SKM-1 (cell line): ENCODE measurements at regions not wholly inside any gene's neighbourhood (a gene's known extent, or its start where the extent isn't known, plus 50 kb on each side); places are given as distances from the start of the nearest gene placed in this dataset.

ENCODE experiments used
- DNase-seq: peaks from one replicate; lab custom pipeline; 2025; ENCODE audit not compliant: unreplicated experiment; lab: John Stamatoyannopoulos, UW

DNA sequence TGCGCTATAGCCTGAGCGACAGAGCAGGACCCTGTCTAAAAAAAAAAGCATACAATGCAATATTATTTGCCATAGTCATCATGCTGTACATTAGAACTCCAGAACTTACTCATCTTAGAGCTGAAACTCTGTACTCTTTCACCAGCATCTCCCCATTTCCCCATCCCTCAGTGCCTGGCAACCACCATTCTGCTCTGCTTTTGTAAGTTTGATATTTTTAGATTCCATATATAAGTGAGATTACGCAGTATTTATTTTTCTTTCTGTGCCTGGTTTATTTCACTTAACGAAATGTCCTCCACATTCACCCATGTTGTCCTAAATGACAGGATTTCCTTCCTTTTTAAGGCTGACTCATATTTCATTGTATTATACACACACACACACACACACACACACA, 121.8 kb downstream of the BBS10 start:
- DNase-seq, result no peak

GRCh38 chr12:76223869-76224268, 124.3 kb downstream of the BBS10 start:
- DNase-seq, result no peak

DNA sequence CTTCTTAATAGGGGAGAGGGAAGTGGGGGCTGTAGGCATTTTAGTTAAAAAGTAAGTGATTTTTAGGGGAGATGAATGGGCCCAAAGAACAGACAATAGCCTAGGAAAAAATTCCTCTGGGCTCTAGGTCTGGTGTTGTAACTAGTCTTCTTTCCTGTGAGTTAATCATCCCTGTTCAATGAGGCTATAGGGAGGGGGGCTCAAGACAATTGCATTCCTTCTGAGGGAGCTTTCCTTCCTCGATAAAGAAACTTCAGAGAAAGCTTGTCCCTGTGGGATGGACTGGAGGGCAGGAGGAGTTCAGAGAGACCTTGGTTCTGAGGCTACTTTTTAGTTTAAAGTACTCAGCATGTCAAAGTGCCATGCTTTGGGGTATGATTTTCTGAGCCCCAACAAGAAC, 127.2 kb downstream of the BBS10 start:
- DNase-seq, result no peak

DNA sequence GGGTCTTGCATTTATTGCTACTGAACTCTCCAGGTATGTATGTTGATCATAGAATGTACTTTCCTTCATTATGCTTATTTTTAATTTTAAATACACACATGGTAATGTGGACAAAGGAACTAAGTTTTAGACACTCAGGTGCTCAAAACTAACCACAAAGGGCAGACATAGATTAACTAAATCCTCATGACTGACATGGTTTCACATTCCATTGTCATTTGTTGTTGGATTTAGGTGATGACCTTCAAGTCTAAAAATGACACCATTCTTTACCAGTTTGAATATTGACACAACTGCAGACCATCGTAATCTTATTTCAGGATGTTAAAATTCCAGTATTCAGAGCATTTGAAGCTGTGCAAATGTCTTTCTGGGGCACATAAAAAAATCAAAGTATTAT, 128.4 kb downstream of the BBS10 start:
- DNase-seq, result no peak

DNA sequence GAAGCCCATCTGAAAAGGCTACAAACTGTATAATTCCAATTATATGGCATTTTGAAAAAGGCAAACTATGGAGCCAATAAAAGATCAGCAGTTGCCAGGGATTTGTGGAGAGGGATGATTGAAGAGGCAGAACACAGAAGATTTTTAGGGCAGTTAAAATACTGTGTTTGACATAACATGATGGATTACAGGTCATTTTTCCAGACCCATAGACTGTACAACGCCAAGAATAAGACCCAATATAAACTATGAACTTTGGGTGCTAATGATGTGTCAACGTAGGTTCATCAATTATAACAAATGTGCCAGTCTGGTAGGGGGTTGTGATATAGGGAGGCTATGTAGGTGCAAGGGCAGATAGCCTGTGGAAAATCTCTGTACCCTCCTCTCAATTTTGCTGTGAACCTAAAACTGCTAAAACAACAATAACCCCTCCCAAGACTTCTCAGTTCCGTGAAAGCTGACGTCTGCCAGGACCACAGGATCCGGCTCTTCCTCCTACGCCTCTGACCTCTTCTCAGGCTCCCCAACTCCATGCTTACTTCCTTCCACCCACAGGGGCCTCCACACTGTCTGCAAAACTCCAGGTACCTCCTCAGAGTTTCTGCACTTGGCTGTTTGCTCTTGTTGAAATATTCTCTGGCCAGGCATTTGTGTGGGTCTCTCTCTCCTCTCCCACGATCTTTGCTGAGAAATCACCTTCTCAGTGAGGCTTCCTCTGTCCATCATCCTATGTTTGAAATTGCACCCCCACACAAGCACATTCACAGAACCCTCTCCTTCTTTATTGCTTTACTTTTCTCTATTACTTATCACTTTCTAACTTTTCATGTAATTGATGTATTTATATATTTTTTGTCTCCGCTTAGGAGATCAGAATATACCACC, 131.4 kb downstream of the BBS10 start:
- DNase-seq, result no peak

- DNase-seq, result no peak
Observed at GRCh38 chr12:76208129-76208528, 123.6 kb upstream of the NAP1L1 start.

DNA sequence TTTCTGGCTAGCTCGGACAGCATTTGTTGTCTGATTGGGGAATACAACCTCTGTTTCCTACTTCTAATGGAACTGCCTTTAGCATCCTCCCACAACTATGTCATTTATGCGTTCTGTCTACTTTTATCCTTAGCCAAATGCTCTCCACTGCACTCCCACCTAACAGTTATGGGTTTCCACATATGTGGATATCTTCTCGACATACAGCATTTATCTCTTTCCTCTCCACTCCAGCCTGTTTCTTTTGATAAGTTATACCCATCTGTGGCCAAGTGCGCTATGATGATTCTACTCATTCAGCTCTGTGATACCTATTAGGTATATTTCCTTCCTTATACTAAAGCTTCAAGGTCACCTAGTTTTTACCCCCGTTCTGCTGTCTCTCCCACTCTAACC, 122.2 kb upstream of the NAP1L1 start:
- no peak for DNase-seq

- no peak for DNase-seq
Observed at GRCh38 chr12:76206039-76206676, 121.7 kb upstream of the NAP1L1 start.

- no peak for DNase-seq
Observed at GRCh38 chr12:76202621-76203020, 118.1 kb upstream of the NAP1L1 start.

DNA sequence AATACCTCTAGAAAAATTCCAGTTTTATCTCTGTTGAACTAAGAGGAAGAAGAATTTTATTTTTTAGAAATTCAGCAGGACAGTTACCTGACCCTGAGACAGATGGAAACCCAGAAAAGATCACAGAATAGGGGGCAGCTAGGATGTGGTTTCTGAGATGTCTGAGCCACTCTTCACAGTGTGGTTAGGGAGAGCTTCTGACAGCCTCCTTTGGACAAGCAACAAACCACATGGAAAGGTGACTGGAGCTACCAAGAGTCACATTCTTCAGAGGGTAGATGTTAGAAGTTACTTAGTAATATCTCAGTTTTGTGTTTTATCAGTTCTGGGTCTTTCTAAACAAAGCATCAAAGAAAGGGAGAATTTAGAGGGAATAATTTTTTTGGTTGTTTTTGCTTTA, 117.3 kb upstream of the NAP1L1 start:
- DNase-seq, result no peak

GRCh38 chr12:76201316-76201715, 116.8 kb upstream of the NAP1L1 start:
- DNase-seq, result no peak

DNA sequence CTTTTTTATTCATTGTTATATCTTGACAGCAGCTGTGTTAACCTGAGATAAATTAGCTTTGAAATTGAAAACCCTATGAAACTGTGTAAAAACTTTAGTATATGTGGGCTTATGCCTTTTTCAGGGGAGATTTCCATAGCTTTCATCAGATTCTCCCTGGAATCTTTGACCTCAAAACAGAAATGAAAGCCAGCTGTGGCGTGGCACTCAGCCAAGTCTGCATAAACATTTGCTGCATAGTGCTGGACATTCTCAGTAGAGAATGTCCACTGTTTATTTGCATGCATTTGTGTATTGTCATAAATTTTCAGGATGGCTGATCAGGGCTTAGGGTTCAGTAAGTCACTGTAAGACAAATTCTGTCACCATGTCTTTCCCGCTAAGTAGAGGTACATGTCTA, 115.3 kb upstream of the NAP1L1 start:
- no peak for DNase-seq

GRCh38 chr12:76198839-76199238, 114.4 kb upstream of the NAP1L1 start:
- DNase-seq, result no peak

DNA sequence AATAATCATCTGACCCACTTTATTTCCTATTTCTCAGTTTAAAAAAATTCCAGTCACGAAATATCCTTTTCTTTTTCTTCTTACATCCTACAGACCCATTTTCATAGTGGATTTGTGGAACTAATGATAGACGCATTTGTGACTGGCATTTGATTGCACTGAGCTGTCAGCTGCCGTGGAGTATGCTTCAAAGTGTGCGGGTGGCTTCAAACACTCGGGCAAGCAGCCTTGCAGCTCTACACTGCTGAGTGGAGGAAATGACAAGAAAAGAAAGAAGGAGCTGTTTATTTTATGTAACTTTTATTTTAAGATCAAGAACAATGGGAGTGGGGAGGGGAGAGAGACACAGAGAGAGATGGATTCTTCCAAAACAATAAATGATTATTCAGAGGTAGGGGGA, 112.8 kb upstream of the NAP1L1 start:
- DNase-seq, result no peak

- DNase-seq, result no peak
Observed at GRCh38 chr12:76195920-76196319, 111.4 kb upstream of the NAP1L1 start.

DNA sequence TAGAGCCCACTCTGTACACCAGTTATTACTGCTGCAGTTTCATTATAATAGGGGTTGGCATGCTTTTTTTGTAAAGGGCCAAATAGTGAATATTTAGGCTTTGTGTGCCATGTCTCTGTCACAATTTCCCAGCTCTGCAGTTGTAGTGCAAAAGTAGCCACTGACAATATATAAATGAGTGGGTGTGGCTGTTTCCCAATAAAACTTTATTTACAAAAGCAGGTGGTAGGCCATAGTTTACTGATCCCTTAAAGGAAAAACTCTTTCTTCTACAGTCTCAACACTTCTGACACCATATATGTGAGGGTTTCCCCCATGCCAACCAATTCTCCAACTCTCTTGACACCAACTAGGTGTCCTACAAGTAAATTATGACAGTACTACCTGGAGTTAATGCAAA, 110.2 kb upstream of the NAP1L1 start:
- no peak for DNase-seq

GRCh38 chr12:76193961-76194360, 109.5 kb upstream of the NAP1L1 start:
- no peak for DNase-seq

- no peak for DNase-seq
Observed at GRCh38 chr12:76192416-76192815, 107.9 kb upstream of the NAP1L1 start.

GRCh38 chr12:76190299-76190698, 105.8 kb upstream of the NAP1L1 start:
- DNase-seq, result no peak

GRCh38 chr12:76189851-76190250, 105.4 kb upstream of the NAP1L1 start:
- no peak for DNase-seq

- DNase-seq, result no peak
Observed at GRCh38 chr12:76187177-76187576, 102.7 kb upstream of the NAP1L1 start.

DNA sequence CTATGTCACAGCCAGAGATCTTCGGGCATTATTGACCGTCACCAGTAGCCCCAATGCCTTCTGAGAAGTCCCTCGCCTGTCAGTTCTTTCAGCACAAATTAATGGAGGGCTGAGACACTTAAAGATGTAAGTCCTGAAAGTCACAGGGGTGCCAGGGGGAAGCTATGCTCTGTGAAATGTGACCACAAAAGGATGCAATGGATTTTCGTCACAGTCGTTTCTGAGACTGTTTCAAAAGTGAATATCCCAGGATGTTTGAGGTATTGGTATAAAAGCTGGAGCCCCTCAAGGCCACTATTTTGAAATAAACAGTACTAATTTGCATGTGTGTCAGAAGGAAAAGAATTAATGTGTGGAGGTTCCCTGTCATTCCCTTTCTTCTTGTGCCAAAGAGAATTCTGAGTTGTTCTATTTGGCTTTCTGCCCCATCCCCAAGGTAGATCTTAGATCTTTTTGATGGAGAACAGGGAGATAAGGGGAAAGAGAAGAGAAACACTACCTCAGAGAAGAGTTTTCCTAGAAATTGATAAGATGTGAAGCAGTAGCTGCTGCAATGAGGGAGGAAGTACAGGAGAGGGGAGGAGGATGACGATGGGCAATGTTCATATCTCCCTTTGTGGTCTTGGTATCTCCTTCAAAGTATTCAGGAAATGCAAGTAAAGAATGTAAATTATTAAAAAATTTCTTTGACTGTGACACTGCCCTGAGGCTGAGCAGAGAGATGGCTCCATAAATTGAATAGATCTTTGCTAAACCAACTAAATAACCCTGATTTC, 101.8 kb upstream of the NAP1L1 start:
- no peak for DNase-seq
